Endothelial cell of umbilical vein (primary cell): ENCODE measurements at regions not wholly inside any gene's neighbourhood (a gene's known extent, or its start where the extent isn't known, plus 50 kb on each side); places are given as distances from the start of the nearest gene placed in this dataset.

Experiments used
- BruUV-seq: library from RNA; stranded (reverse); fragments of 400-500 nt; replicated peaks from 2 replicates; lab custom pipeline; 2021; lab: Mats Ljungman, UMichigan
- CTCF ChIA-PET: fragments of 300-600, 350-600 bp; sonication (Branson Sonifier 250); formaldehyde crosslinking; loops from one replicate; lab custom pipeline; 2021; ENCODE audit warnings: antibody characterized with exemption, inconsistent platforms; lab: Charles Lee
- POLR2A ChIA-PET: fragments of 300-600, 350-600 bp; sonication (Branson Sonifier 250); formaldehyde crosslinking; loops from one replicate; lab custom pipeline; 2021; ENCODE audit warnings: antibody characterized with exemption, inconsistent platforms; lab: Charles Lee
- DNase-seq: peaks from one replicate; pipeline ENCODE4 v3.0.0-alpha.2; 2011; ENCODE audit warnings: low read depth, low spot score
- FAIRE-seq: peaks from 2 replicates; lab custom pipeline; 2011; peaks lifted over from hg19 to GRCh38; lab: Jason Lieb, UNC
- H2AFZ ChIP-seq: 2 replicates; pipeline ENCODE4 v1.6.0; 2012; ENCODE audit warnings: low read depth, low read length, control low read depth, inconsistent platforms
- H3K27ac ChIP-seq: 2 replicates; pipeline ENCODE4 v1.5.1; 2011; ENCODE audit warnings: low read depth, mild to moderate bottlenecking, control low read depth, low read length, moderate library complexity; ENCODE audit not compliant: insufficient read depth
- H3K27me3 ChIP-seq, 2 experiments: 2 replicates each; pipeline versions ENCODE4 v1.6.0 to v1.6.1; 2011; ENCODE audit warnings: low read length in 2 of 2, mixed read lengths in 1 of 2; ENCODE audit not compliant: control insufficient read depth in 2 of 2, insufficient read depth in 2 of 2
- H3K36me3 ChIP-seq, 2 experiments: 2 replicates in 1 of 2; 3 replicates in 1 of 2; pipeline ENCODE4 v1.5.1; 2011; ENCODE audit warnings: low read length in 2 of 2, mild to moderate bottlenecking in 1 of 2, moderate library complexity in 1 of 2; ENCODE audit not compliant: control insufficient read depth in 2 of 2, insufficient read depth in 2 of 2; ENCODE audit errors: extremely low read depth in 1 of 2
- H3K4me1 ChIP-seq: 3 replicates; pipeline ENCODE4 v1.5.1; 2011; ENCODE audit warnings: mild to moderate bottlenecking, low read length; ENCODE audit not compliant: control insufficient read depth, insufficient read depth; ENCODE audit errors: extremely low read depth
- H3K4me2 ChIP-seq: 2 replicates; pipeline ENCODE4 v1.6.1; 2011; ENCODE audit warnings: low read length, control low read depth, mixed read lengths; ENCODE audit not compliant: insufficient read depth
- H3K4me3 ChIP-seq, 3 experiments: fragments of 200-600 bp in 1 of 3; sonication (generic), shearing (Covaris generic) in 1 of 3; replicated peaks in 1 of 3; 2 replicates each; pipeline ENCODE4 v1.5.1; 2011 to 2016; ENCODE audit warnings: control low read depth in 3 of 3, low read length in 3 of 3, mild to moderate bottlenecking in 2 of 3, inconsistent platforms in 1 of 3, low read depth in 1 of 3, moderate library complexity in 1 of 3; ENCODE audit not compliant: insufficient read depth in 1 of 3
- H3K79me2 ChIP-seq: 2 replicates; pipeline ENCODE4 v1.6.0; 2012; ENCODE audit warnings: low read length, inconsistent platforms; ENCODE audit not compliant: control insufficient read depth, insufficient read depth
- H3K9ac ChIP-seq: replicated peaks from 2 replicates; pipeline ENCODE3; 2011; ENCODE audit warnings: low read length, control low read depth; ENCODE audit not compliant: insufficient read depth; ENCODE audit errors: extremely low read depth
- H3K9me1 ChIP-seq: replicated peaks from 3 replicates; pipeline ENCODE4 v1.6.0; 2011; ENCODE audit warnings: mild to moderate bottlenecking, low read length; ENCODE audit not compliant: control insufficient read depth, insufficient read depth; ENCODE audit errors: extremely low read depth
- H3K9me3 ChIP-seq: replicated peaks from 2 replicates; pipeline ENCODE4 v1.5.1; 2012; ENCODE audit warnings: low read length, inconsistent platforms; ENCODE audit not compliant: control insufficient read depth, insufficient read depth
- H4K20me1 ChIP-seq: replicated peaks from 2 replicates; pipeline ENCODE3; 2011; ENCODE audit warnings: mild to moderate bottlenecking, low read length; ENCODE audit not compliant: control insufficient read depth, insufficient read depth; ENCODE audit errors: extremely low read depth
- EZH2 ChIP-seq: IDR thresholded peaks from 2 replicates; pipeline ENCODE4 v1.6.1; 2012; ENCODE audit warnings: borderline replicate concordance, low read depth, mild to moderate bottlenecking, moderate library complexity, low read length, inconsistent platforms; ENCODE audit not compliant: severe bottlenecking
- FOS ChIP-seq: IDR thresholded peaks from 2 replicates; pipeline ENCODE4 v1.6.1; 2011; ENCODE audit warnings: mild to moderate bottlenecking, low read length, moderate library complexity, borderline replicate concordance; ENCODE audit not compliant: insufficient read depth
- GATA2 ChIP-seq: IDR thresholded peaks from 2 replicates; pipeline ENCODE4 v1.7.0; 2011; ENCODE audit warnings: low read depth, mild to moderate bottlenecking, moderate library complexity, mixed read lengths, low read length; ENCODE audit not compliant: insufficient read length, insufficient read depth
- JUN ChIP-seq: IDR thresholded peaks from 2 replicates; pipeline ENCODE4 v1.6.1; 2011; ENCODE audit warnings: borderline replicate concordance, low read depth; ENCODE audit not compliant: insufficient read length, insufficient read depth
- MYC ChIP-seq: IDR thresholded peaks from one replicate; pipeline ENCODE4 v1.6.1; 2011; ENCODE audit warnings: mild to moderate bottlenecking, low read depth, low read length
- POLR2A ChIP-seq: IDR thresholded peaks from 2 replicates; pipeline ENCODE4 v1.6.1; 2012; ENCODE audit warnings: low read depth, mild to moderate bottlenecking, control low read depth, low read length
- POLR2AphosphoS5 ChIP-seq: IDR thresholded peaks from 2 replicates; pipeline ENCODE4 v1.6.1; 2012; ENCODE audit warnings: low read depth, mild to moderate bottlenecking, control low read depth, low read length, moderate library complexity; ENCODE audit not compliant: insufficient read depth
- dilution Hi-C: fragments of 300-500 bp; cut with MboI; formaldehyde crosslinking; loops from one replicate; pipeline ENCODE4 v1.15.0; 2019; ENCODE audit warnings: low sequenced_read_pairs; ENCODE audit not compliant: extremely low pct_ligation_motif_present
- intact Hi-C: fragments of 100-400 bp; cut with micrococcal nuclease; formaldehyde crosslinking; loops from one replicate; pipeline ENCODE4 v1.10.0; 2022
- TF ChIP-seq, protein P1 (sequence below): IDR thresholded peaks from 2 replicates; pipeline ENCODE4 v1.6.1; 2011; ENCODE audit not compliant: insufficient read depth, insufficient read length
- TF ChIP-seq, protein P2 (sequence below), 2 donors: IDR thresholded peaks; 1 replicate in 1 of 2; 2 replicates in 1 of 2; pipeline ENCODE4 v1.5.1; 2011; ENCODE audit warnings: low read length in 2 of 2, mild to moderate bottlenecking in 2 of 2, moderate library complexity in 2 of 2, control low read depth in 1 of 2, inconsistent platforms in 1 of 2, low read depth in 1 of 2; ENCODE audit not compliant: insufficient read depth in 1 of 2; ENCODE audit errors: extremely low read depth in 1 of 2

DNA sequence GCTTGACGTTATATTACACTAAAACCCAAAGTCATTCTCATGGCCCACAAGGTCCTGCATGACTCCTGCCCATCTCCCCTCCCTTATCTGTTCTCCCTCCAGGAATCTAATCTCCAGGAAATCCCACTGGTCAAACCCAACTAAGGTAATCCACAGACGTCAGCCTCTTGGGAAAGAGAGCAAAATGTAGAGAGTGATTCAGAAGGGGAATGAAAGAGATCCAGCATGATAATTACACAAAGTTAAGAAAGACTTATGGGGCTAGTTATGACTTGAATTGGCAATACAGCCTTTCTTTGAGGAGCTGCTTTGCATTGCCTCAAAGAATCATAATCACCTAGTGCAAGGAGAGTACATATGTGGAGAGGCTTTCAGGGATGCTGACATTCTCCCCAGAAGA is 137.8 kb upstream of the MYRIP start:
- CTCF ChIA-PET = interaction anchor here (1.0 kb wide), 1 partner anchor 22 kb away, joined by 3 read pairs; no protein-coding TSS in a partner anchor
- dilution Hi-C loops = no loop called here

More for the DNA sequence above, 137.8 kb upstream of the MYRIP start:
- Histone ChIP-seq H3K36me3 (no peaks in the 10 kb centered on the region), H3K9me3 (no peaks in the 10 kb centered on the region), H3K27me3 (no peaks in the 10 kb centered on the region), H2AFZ (no peak overlapping the region), H3K9me1 (no peaks in the 10 kb centered on the region), H3K9ac (no peak overlapping the region), H3K4me1 (no peaks in the 10 kb centered on the region), H3K4me3 (no peak overlapping the region), H3K27ac (no peak overlapping the region), H3K79me2 (no peaks in the 10 kb centered on the region), H4K20me1 (no peaks in the 10 kb centered on the region), H3K4me2 (no peak overlapping the region)
- DNase-seq (no peak), FAIRE-seq (no peak)
- no TSS peak for BruUV-seq
- no peak for TF ChIP-seq FOS
- TF ChIP-seq, protein P1, sequence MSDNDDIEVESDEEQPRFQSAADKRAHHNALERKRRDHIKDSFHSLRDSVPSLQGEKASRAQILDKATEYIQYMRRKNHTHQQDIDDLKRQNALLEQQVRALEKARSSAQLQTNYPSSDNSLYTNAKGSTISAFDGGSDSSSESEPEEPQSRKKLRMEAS = no peak
- TF ChIP-seq, protein P2, sequence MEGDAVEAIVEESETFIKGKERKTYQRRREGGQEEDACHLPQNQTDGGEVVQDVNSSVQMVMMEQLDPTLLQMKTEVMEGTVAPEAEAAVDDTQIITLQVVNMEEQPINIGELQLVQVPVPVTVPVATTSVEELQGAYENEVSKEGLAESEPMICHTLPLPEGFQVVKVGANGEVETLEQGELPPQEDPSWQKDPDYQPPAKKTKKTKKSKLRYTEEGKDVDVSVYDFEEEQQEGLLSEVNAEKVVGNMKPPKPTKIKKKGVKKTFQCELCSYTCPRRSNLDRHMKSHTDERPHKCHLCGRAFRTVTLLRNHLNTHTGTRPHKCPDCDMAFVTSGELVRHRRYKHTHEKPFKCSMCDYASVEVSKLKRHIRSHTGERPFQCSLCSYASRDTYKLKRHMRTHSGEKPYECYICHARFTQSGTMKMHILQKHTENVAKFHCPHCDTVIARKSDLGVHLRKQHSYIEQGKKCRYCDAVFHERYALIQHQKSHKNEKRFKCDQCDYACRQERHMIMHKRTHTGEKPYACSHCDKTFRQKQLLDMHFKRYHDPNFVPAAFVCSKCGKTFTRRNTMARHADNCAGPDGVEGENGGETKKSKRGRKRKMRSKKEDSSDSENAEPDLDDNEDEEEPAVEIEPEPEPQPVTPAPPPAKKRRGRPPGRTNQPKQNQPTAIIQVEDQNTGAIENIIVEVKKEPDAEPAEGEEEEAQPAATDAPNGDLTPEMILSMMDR (IDR thresholded peaks at IDR 0.05; ENCODE audit: extremely low read depth in 1 of 2, insufficient read depth in 1 of 2, low read depth in 1 of 2, low read length in 2 of 2) = no peak
- no peak for TF ChIP-seq POLR2AphosphoS5
- no peak for TF ChIP-seq EZH2
- TF ChIP-seq MYC = no peak
- no peak for TF ChIP-seq GATA2
- TF ChIP-seq POLR2A = no peak
- no peak for TF ChIP-seq JUN
- intact Hi-C loops = no loop called here
- POLR2A ChIA-PET = no interaction called here
